Esophagus squamous epithelium (tissue), 4 donors: ENCODE measurements at regions not wholly inside any gene's neighbourhood (a gene's known extent, or its start where the extent isn't known, plus 50 kb on each side); places are given as distances from the start of the nearest gene placed in this dataset.

Experiments used
- CTCF ChIP-seq, 6 experiments: fragments of 450-650 bp in 4 of 6; fragments of 200-600 bp in 2 of 6; sonication (generic) in 2 of 6; IDR thresholded peaks; one replicate each; pipeline ENCODE4 v1.5.1; 2016 to 2019; ENCODE audit warnings: antibody characterized with exemption in 6 of 6, mild to moderate bottlenecking in 4 of 6, moderate library complexity in 4 of 6
- POLR2A ChIP-seq, 4 donors: fragments of 450-650 bp; IDR thresholded peaks; one replicate each; pipeline ENCODE4 v1.6.1; 2017; ENCODE audit warnings: antibody characterized with exemption in 4 of 4, mild to moderate bottlenecking in 4 of 4, moderate library complexity in 3 of 4

GRCh38 chr5:124623265-124623664 lies 123.2 kb downstream of the ZNF608 start:
- TF ChIP-seq POLR2A (IDR thresholded peaks at IDR 0.05) (no peak), CTCF (IDR thresholded peaks at IDR 0.05) (no peak)
